Keratinocyte (primary cell): ENCODE measurements at regions not wholly inside any gene's neighbourhood (a gene's known extent, or its start where the extent isn't known, plus 50 kb on each side); places are given as distances from the start of the nearest gene placed in this dataset.

Experiments
- DNase-seq: peaks from one replicate; pipeline ENCODE4 v3.0.0-alpha.2; 2011; ENCODE audit warnings: low read depth, missing footprints, low spot score
- FAIRE-seq: peaks from 2 replicates; lab custom pipeline; 2011; peaks lifted over from hg19 to GRCh38; lab: Jason Lieb, UNC
- H2AFZ ChIP-seq: 2 replicates; pipeline ENCODE4 v1.6.0; 2012; ENCODE audit warnings: low read length, control low read depth, inconsistent platforms; ENCODE audit not compliant: control insufficient read depth
- H3K27ac ChIP-seq: 2 replicates; pipeline ENCODE4 v1.5.1; 2011; ENCODE audit warnings: low read length; ENCODE audit not compliant: control insufficient read depth, insufficient read depth
- H3K27me3 ChIP-seq: 3 replicates; pipeline ENCODE4 v1.6.0; 2011; ENCODE audit warnings: low read length; ENCODE audit not compliant: control insufficient read depth, insufficient read depth; ENCODE audit errors: extremely low read depth
- H3K36me3 ChIP-seq, 2 experiments: 2 replicates in 1 of 2; 3 replicates in 1 of 2; pipeline ENCODE4 v1.5.1; 2011; ENCODE audit warnings: low read length in 2 of 2, mild to moderate bottlenecking in 1 of 2; ENCODE audit not compliant: control insufficient read depth in 2 of 2, insufficient read depth in 2 of 2; ENCODE audit errors: extremely low read depth in 1 of 2
- H3K4me1 ChIP-seq: 3 replicates; pipeline ENCODE4 v1.5.1; 2011; ENCODE audit warnings: low read length; ENCODE audit not compliant: control insufficient read depth, insufficient read depth; ENCODE audit errors: extremely low read depth
- H3K4me2 ChIP-seq: 3 replicates; pipeline ENCODE4 v1.6.0; 2011; ENCODE audit warnings: low read depth, low read length; ENCODE audit not compliant: control insufficient read depth, insufficient read depth; ENCODE audit errors: extremely low read depth
- H3K4me3 ChIP-seq, 3 experiments: fragments of 200-600 bp in 1 of 3; sonication (generic) in 1 of 3; 2 replicates in 2 of 3; 3 replicates in 1 of 3; pipeline ENCODE4 v1.5.1; 2011 to 2016; ENCODE audit warnings: low read length in 3 of 3, mild to moderate bottlenecking in 3 of 3, control low read depth in 2 of 3, inconsistent platforms in 1 of 3, low read depth in 1 of 3, mixed read lengths in 1 of 3, mixed run types in 1 of 3, moderate library complexity in 1 of 3; ENCODE audit not compliant: control insufficient read depth in 2 of 3, insufficient read depth in 2 of 3; ENCODE audit errors: extremely low read depth in 1 of 3
- H3K79me2 ChIP-seq: 2 replicates; pipeline ENCODE4 v1.6.0; 2012; ENCODE audit warnings: low read length; ENCODE audit not compliant: control insufficient read depth, insufficient read depth
- H3K9ac ChIP-seq: 3 replicates; pipeline ENCODE4 v1.6.0; 2011; ENCODE audit warnings: low read length; ENCODE audit not compliant: control insufficient read depth, insufficient read depth; ENCODE audit errors: extremely low read depth
- H3K9me1 ChIP-seq: 3 replicates; pipeline ENCODE4 v1.6.0; 2011; ENCODE audit warnings: low read length; ENCODE audit not compliant: control insufficient read depth, insufficient read depth; ENCODE audit errors: extremely low read depth
- H3K9me3 ChIP-seq: 2 replicates; pipeline ENCODE4 v1.5.1; 2012; ENCODE audit warnings: low read depth, low read length; ENCODE audit not compliant: control insufficient read depth
- H4K20me1 ChIP-seq: 3 replicates; pipeline ENCODE4 v1.6.0; 2011; ENCODE audit warnings: low read length; ENCODE audit not compliant: control insufficient read depth, insufficient read depth; ENCODE audit errors: extremely low read depth
- EZH2 ChIP-seq: IDR thresholded peaks from one replicate; pipeline ENCODE4 v1.6.1; 2012; ENCODE audit warnings: inconsistent platforms, mild to moderate bottlenecking, low read length, moderate library complexity
- dilution Hi-C: fragments of 300-500 bp; cut with MboI; formaldehyde crosslinking; loops from one replicate; pipeline ENCODE4 v1.7.0; 2020; ENCODE audit warnings: low sequenced_read_pairs; ENCODE audit not compliant: extremely low pct_ligation_motif_present
- TF ChIP-seq, protein P1 (sequence below), 3 experiments: IDR thresholded peaks in 1 of 3; conservative IDR thresholded peaks in 1 of 3; optimal IDR thresholded peaks in 1 of 3; 2 replicates in 2 of 3; 3 replicates in 1 of 3; pipeline versions ENCODE3 to v1.5.1; 2011; ENCODE audit warnings: low read length in 3 of 3, mild to moderate bottlenecking in 3 of 3, moderate library complexity in 2 of 3, control low read depth in 1 of 3, inconsistent platforms in 1 of 3; ENCODE audit not compliant: insufficient read depth in 2 of 3; ENCODE audit errors: extremely low read depth in 1 of 3

DNA sequence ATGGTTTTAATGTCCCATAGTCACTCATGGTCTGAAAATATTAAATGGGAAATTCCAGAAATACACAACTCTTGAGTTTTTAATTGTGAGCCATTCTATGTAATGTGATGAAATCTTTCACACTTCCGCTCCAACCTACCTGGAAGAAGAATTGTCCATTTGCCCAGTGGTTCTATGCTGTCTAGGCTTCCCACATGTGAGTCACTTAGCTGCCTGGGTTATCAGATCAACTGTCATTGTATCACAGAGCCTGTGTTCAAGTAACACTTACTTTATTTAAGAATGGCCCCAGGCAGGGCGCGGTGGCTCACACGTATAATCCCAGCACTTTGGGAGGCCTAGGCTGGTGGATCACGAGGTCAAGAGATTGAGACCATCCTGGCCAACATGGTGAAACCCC is 1450.5 kb downstream of the EFNB2 start:
- no peak overlapping the region for H3K4me3 ChIP-seq
- H4K20me1 ChIP-seq, result no peaks in the 10 kb centered on the region

DNA sequence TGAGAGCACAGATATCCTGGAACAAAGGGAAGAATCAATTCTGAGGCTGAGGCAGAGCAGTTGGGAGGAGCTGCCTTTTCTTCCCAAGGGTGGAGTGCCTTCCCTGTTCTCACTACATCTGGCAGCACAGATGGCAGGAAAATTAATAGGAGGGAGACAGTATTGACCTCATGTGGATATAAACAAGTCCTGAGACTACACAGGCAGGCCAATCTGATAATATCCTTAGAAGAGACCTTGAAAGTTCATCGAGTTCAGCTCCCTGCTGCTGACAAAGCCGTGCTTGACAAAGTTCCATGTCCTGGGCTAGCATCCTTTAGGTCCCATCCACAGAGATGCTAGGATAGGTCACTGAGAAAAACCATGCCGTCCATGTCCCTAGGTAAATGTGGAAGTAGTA is 1451.5 kb downstream of the EFNB2 start:
- Histone ChIP-seq H3K4me1 (no peaks in the 10 kb centered on the region), H3K27me3 (no peaks in the 10 kb centered on the region), H3K9me3 (no peaks in the 10 kb centered on the region), H4K20me1 (no peaks in the 10 kb centered on the region), H3K27ac (no peak overlapping the region), H3K9ac (no peak overlapping the region), H3K9me1 (no peaks in the 10 kb centered on the region), H2AFZ (no peak overlapping the region), H3K4me2 (no peak overlapping the region), H3K4me3 (no peak overlapping the region), H3K79me2 (no peaks in the 10 kb centered on the region), H3K36me3 (no peaks in the 10 kb centered on the region)
- dilution Hi-C loops, result no loop called here
- no peak for TF ChIP-seq EZH2
- TF ChIP-seq, protein P1, sequence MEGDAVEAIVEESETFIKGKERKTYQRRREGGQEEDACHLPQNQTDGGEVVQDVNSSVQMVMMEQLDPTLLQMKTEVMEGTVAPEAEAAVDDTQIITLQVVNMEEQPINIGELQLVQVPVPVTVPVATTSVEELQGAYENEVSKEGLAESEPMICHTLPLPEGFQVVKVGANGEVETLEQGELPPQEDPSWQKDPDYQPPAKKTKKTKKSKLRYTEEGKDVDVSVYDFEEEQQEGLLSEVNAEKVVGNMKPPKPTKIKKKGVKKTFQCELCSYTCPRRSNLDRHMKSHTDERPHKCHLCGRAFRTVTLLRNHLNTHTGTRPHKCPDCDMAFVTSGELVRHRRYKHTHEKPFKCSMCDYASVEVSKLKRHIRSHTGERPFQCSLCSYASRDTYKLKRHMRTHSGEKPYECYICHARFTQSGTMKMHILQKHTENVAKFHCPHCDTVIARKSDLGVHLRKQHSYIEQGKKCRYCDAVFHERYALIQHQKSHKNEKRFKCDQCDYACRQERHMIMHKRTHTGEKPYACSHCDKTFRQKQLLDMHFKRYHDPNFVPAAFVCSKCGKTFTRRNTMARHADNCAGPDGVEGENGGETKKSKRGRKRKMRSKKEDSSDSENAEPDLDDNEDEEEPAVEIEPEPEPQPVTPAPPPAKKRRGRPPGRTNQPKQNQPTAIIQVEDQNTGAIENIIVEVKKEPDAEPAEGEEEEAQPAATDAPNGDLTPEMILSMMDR (optimal IDR thresholded peaks at IDR 0.05 in 1 of 3, IDR thresholded peaks at IDR 0.05 in 1 of 3, conservative IDR thresholded peaks at IDR 0.05 in 1 of 3; ENCODE audit: extremely low read depth in 1 of 3, insufficient read depth in 2 of 3, low read length in 3 of 3), result no peak
- DNase-seq, result no peak
- no peak for FAIRE-seq

More for the DNA sequence above, 1450.5 kb downstream of the EFNB2 start:
- TF ChIP-seq EZH2, result no peak
- TF ChIP-seq, protein P1 (optimal IDR thresholded peaks at IDR 0.05 in 1 of 3, IDR thresholded peaks at IDR 0.05 in 1 of 3, conservative IDR thresholded peaks at IDR 0.05 in 1 of 3; ENCODE audit: extremely low read depth in 1 of 3, insufficient read depth in 2 of 3, low read length in 3 of 3), result no peak
- H3K4me2 ChIP-seq, result no peak overlapping the region
- no peaks in the 10 kb centered on the region for H3K79me2 ChIP-seq
- H3K9ac ChIP-seq, result no peak overlapping the region
- no peaks in the 10 kb centered on the region for H3K9me3 ChIP-seq
- H3K4me1 ChIP-seq, result no peaks in the 10 kb centered on the region
- H3K27me3 ChIP-seq, result no peaks in the 10 kb centered on the region
- H3K27ac ChIP-seq, result no peak overlapping the region
- H3K36me3 ChIP-seq, result no peaks in the 10 kb centered on the region
- no peaks in the 10 kb centered on the region for H3K9me1 ChIP-seq
- dilution Hi-C loops, result no loop called here
- no peak overlapping the region for H2AFZ ChIP-seq
- FAIRE-seq, result no peak
- DNase-seq, result no peak
